HL-60 (cell line): ENCODE measurements at regions not wholly inside any gene's neighbourhood (a gene's known extent, or its start where the extent isn't known, plus 50 kb on each side); places are given as distances from the start of the nearest gene placed in this dataset.

Experiments used
- GABPA ChIP-seq: IDR thresholded peaks from 2 replicates; pipeline ENCODE4 v1.6.1; 2012; ENCODE audit warnings: low read depth
- TF ChIP-seq, protein P1 (sequence below): IDR thresholded peaks from 2 replicates; pipeline ENCODE4 v1.6.1; 2012; ENCODE audit warnings: low read depth; ENCODE audit not compliant: insufficient replicate concordance

DNA sequence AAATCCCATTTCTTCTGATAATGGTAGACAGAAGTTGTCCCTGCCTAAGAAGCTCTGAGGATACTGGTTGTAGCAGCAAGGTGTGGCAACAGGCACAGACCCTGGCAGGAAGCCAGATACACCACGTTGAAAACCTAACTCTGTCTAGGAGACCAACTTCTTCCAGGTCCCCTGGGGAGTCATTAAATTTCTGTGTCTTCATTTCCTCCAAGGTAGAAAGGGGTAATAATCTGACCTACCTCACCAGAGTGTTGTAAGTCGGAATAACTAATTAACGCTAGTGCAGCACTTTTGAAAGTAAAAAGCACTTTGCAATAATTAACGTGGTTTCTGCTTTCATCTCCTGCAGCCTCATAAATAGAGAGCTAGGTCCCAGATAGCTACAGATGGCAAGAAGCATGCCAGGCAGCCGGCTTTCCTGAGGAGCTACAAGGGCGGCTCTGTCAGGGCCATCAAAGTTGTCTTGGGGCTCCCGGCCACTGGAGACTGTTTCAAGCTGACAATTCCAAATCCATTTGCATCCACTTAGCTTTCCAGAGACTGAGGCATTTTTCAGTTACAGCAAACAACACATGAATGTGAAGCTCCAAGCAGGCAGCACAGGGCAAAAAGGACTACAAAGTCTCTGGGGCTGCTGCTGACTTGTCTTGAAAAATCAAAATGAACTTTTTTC, 176.2 kb downstream of the FOXO1 start:
- TF ChIP-seq GABPA = no peak
- TF ChIP-seq, protein P1, sequence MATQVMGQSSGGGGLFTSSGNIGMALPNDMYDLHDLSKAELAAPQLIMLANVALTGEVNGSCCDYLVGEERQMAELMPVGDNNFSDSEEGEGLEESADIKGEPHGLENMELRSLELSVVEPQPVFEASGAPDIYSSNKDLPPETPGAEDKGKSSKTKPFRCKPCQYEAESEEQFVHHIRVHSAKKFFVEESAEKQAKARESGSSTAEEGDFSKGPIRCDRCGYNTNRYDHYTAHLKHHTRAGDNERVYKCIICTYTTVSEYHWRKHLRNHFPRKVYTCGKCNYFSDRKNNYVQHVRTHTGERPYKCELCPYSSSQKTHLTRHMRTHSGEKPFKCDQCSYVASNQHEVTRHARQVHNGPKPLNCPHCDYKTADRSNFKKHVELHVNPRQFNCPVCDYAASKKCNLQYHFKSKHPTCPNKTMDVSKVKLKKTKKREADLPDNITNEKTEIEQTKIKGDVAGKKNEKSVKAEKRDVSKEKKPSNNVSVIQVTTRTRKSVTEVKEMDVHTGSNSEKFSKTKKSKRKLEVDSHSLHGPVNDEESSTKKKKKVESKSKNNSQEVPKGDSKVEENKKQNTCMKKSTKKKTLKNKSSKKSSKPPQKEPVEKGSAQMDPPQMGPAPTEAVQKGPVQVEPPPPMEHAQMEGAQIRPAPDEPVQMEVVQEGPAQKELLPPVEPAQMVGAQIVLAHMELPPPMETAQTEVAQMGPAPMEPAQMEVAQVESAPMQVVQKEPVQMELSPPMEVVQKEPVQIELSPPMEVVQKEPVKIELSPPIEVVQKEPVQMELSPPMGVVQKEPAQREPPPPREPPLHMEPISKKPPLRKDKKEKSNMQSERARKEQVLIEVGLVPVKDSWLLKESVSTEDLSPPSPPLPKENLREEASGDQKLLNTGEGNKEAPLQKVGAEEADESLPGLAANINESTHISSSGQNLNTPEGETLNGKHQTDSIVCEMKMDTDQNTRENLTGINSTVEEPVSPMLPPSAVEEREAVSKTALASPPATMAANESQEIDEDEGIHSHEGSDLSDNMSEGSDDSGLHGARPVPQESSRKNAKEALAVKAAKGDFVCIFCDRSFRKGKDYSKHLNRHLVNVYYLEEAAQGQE = no peak
